ENCODE measurements at regions not wholly inside any gene's neighbourhood (a gene's known extent, or its start where the extent isn't known, plus 50 kb on each side); places are given as distances from the start of the nearest gene placed in this dataset.
"Not testable (repeated sequence)": the region's sequence is repeated elsewhere in the genome, so short reads cannot be mapped to it uniquely, and the experiment has no call there.

GRCh38 chr4:131316086-131316485 is 1833.0 kb upstream of the PCDH10 start:
- no peaks in the 10 kb centered on the region for H3K27me3 ChIP-seq (ENCODE audit: control insufficient read depth, insufficient read depth, low read length)
- H3K27ac ChIP-seq (ENCODE audit: low read depth, low read length), result no peak overlapping the region
- H3K9me3 ChIP-seq (ENCODE audit: control insufficient read depth, insufficient read depth, low read length), result no peaks in the 10 kb centered on the region
- DNase-seq (ENCODE audit: low read depth in 4 of 6, low spot score in 6 of 6), result no peak
- 100% methylated on average over 1 of the region's 3 CpGs for WGBS (ENCODE audit: insufficient coverage)
- no peak overlapping the region for H3K4me3 ChIP-seq (ENCODE audit: low read depth, low read length)
- no peaks in the 10 kb centered on the region for H3K36me3 ChIP-seq (ENCODE audit: control insufficient read depth, insufficient read depth, low read length)
- no peaks in the 10 kb centered on the region for H3K4me1 ChIP-seq (ENCODE audit: control insufficient read depth, insufficient read depth, low read length)

- DNase-seq (ENCODE audit: low read depth in 4 of 6, low spot score in 6 of 6), result no peak
- no peaks in the 10 kb centered on the region for H3K36me3 ChIP-seq (ENCODE audit: control insufficient read depth, insufficient read depth, low read length)
- H3K4me3 ChIP-seq (ENCODE audit: low read depth, low read length), result no peak overlapping the region
- no peaks in the 10 kb centered on the region for H3K4me1 ChIP-seq (ENCODE audit: control insufficient read depth, insufficient read depth, low read length)
- no peaks in the 10 kb centered on the region for H3K9me3 ChIP-seq (ENCODE audit: control insufficient read depth, insufficient read depth, low read length)
- no peaks in the 10 kb centered on the region for H3K27me3 ChIP-seq (ENCODE audit: control insufficient read depth, insufficient read depth, low read length)
- no peak overlapping the region for H3K27ac ChIP-seq (ENCODE audit: low read depth, low read length)
- no CpG with 5 or more reads among the region's 2 CpGs for WGBS (ENCODE audit: insufficient coverage)
Observed at GRCh38 chr4:131337936-131338335, 1811.2 kb upstream of the PCDH10 start.

- DNase-seq (ENCODE audit: low read depth in 4 of 6, low spot score in 6 of 6), result no peak
- Histone ChIP-seq H3K27me3 (ENCODE audit: control insufficient read depth, insufficient read depth, low read length) (no peaks in the 10 kb centered on the region), H3K4me1 (ENCODE audit: control insufficient read depth, insufficient read depth, low read length) (no peaks in the 10 kb centered on the region), H3K4me3 (ENCODE audit: low read depth, low read length) (no peak overlapping the region), H3K27ac (ENCODE audit: low read depth, low read length) (no peak overlapping the region), H3K9me3 (ENCODE audit: control insufficient read depth, insufficient read depth, low read length) (no peaks in the 10 kb centered on the region), H3K36me3 (ENCODE audit: control insufficient read depth, insufficient read depth, low read length) (no peaks in the 10 kb centered on the region)
- WGBS (ENCODE audit: insufficient coverage), result no CpG with 5 or more reads among the region's 2 CpGs
Observed at GRCh38 chr4:131339137-131339536, 1810.0 kb upstream of the PCDH10 start.

GRCh38 chr4:131344761-131345160 is 1804.3 kb upstream of the PCDH10 start:
- no peaks in the 10 kb centered on the region for H3K36me3 ChIP-seq (ENCODE audit: control insufficient read depth, insufficient read depth, low read length)
- no peak for DNase-seq (ENCODE audit: low read depth in 4 of 6, low spot score in 6 of 6)
- no peak overlapping the region for H3K27ac ChIP-seq (ENCODE audit: low read depth, low read length)
- no peak overlapping the region for H3K4me3 ChIP-seq (ENCODE audit: low read depth, low read length)
- no peaks in the 10 kb centered on the region for H3K27me3 ChIP-seq (ENCODE audit: control insufficient read depth, insufficient read depth, low read length)
- 88% methylated on average over 1 of the region's 2 CpGs for WGBS (ENCODE audit: insufficient coverage)
- H3K9me3 ChIP-seq (ENCODE audit: control insufficient read depth, insufficient read depth, low read length), result no peaks in the 10 kb centered on the region
- no peaks in the 10 kb centered on the region for H3K4me1 ChIP-seq (ENCODE audit: control insufficient read depth, insufficient read depth, low read length)

- H3K27ac ChIP-seq (ENCODE audit: low read depth, low read length), result no peak overlapping the region
- no peaks in the 10 kb centered on the region for H3K36me3 ChIP-seq (ENCODE audit: control insufficient read depth, insufficient read depth, low read length)
- no peak overlapping the region for H3K4me3 ChIP-seq (ENCODE audit: low read depth, low read length)
- no peaks in the 10 kb centered on the region for H3K4me1 ChIP-seq (ENCODE audit: control insufficient read depth, insufficient read depth, low read length)
- WGBS (ENCODE audit: insufficient coverage), result 100% methylated on average over 1 of the region's 2 CpGs
- H3K9me3 ChIP-seq (ENCODE audit: control insufficient read depth, insufficient read depth, low read length), result no peaks in the 10 kb centered on the region
- no peaks in the 10 kb centered on the region for H3K27me3 ChIP-seq (ENCODE audit: control insufficient read depth, insufficient read depth, low read length)
- no peak for DNase-seq (ENCODE audit: low read depth in 4 of 6, low spot score in 6 of 6)
Observed at GRCh38 chr4:131347816-131348215, 1801.3 kb upstream of the PCDH10 start.

GRCh38 chr4:131348263-131348662 is 1800.8 kb upstream of the PCDH10 start:
- Histone ChIP-seq H3K27me3 (ENCODE audit: control insufficient read depth, insufficient read depth, low read length) (no peaks in the 10 kb centered on the region), H3K36me3 (ENCODE audit: control insufficient read depth, insufficient read depth, low read length) (no peaks in the 10 kb centered on the region), H3K9me3 (ENCODE audit: control insufficient read depth, insufficient read depth, low read length) (no peaks in the 10 kb centered on the region), H3K4me3 (ENCODE audit: low read depth, low read length) (no peak overlapping the region), H3K4me1 (ENCODE audit: control insufficient read depth, insufficient read depth, low read length) (no peaks in the 10 kb centered on the region), H3K27ac (ENCODE audit: low read depth, low read length) (no peak overlapping the region)
- DNase-seq (ENCODE audit: low read depth in 4 of 6, low spot score in 6 of 6), result no peak
- WGBS (ENCODE audit: insufficient coverage), result 60% methylated on average over 1 of the region's 2 CpGs

- not testable (repeated sequence) for H3K4me1 ChIP-seq (ENCODE audit: control insufficient read depth, insufficient read depth, low read length); DNase-seq (ENCODE audit: low read depth in 4 of 6, low spot score in 6 of 6); H3K27ac ChIP-seq (ENCODE audit: low read depth, low read length); H3K36me3 ChIP-seq (ENCODE audit: control insufficient read depth, insufficient read depth, low read length); H3K27me3 ChIP-seq (ENCODE audit: control insufficient read depth, insufficient read depth, low read length); H3K9me3 ChIP-seq (ENCODE audit: control insufficient read depth, insufficient read depth, low read length); H3K4me3 ChIP-seq (ENCODE audit: low read depth, low read length)
- WGBS (ENCODE audit: insufficient coverage), result 92% methylated on average over 19 of the region's 19 CpGs
Observed at GRCh38 chr4:131352371-131352770, 1796.7 kb upstream of the PCDH10 start.

GRCh38 chr4:131366714-131367113 is 1782.4 kb upstream of the PCDH10 start:
- H3K27ac ChIP-seq (ENCODE audit: low read depth, low read length), result no peak overlapping the region
- no peaks in the 10 kb centered on the region for H3K36me3 ChIP-seq (ENCODE audit: control insufficient read depth, insufficient read depth, low read length)
- no peaks in the 10 kb centered on the region for H3K9me3 ChIP-seq (ENCODE audit: control insufficient read depth, insufficient read depth, low read length)
- H3K27me3 ChIP-seq (ENCODE audit: control insufficient read depth, insufficient read depth, low read length), result no peaks in the 10 kb centered on the region
- 100% methylated on average over 2 of the region's 3 CpGs for WGBS (ENCODE audit: insufficient coverage)
- H3K4me3 ChIP-seq (ENCODE audit: low read depth, low read length), result no peak overlapping the region
- DNase-seq (ENCODE audit: low read depth in 4 of 6, low spot score in 6 of 6), result no peak
- no peaks in the 10 kb centered on the region for H3K4me1 ChIP-seq (ENCODE audit: control insufficient read depth, insufficient read depth, low read length)

- no peak overlapping the region for H3K27ac ChIP-seq (ENCODE audit: low read depth, low read length)
- no peaks in the 10 kb centered on the region for H3K27me3 ChIP-seq (ENCODE audit: control insufficient read depth, insufficient read depth, low read length)
- no CpG with 5 or more reads among the region's 2 CpGs for WGBS (ENCODE audit: insufficient coverage)
- no peaks in the 10 kb centered on the region for H3K9me3 ChIP-seq (ENCODE audit: control insufficient read depth, insufficient read depth, low read length)
- no peaks in the 10 kb centered on the region for H3K36me3 ChIP-seq (ENCODE audit: control insufficient read depth, insufficient read depth, low read length)
- no peak overlapping the region for H3K4me3 ChIP-seq (ENCODE audit: low read depth, low read length)
- no peaks in the 10 kb centered on the region for H3K4me1 ChIP-seq (ENCODE audit: control insufficient read depth, insufficient read depth, low read length)
- DNase-seq (ENCODE audit: low read depth in 4 of 6, low spot score in 6 of 6), result no peak
Observed at GRCh38 chr4:131367441-131367840, 1781.7 kb upstream of the PCDH10 start.

GRCh38 chr4:131370846-131371245 is 1778.2 kb upstream of the PCDH10 start:
- no peaks in the 10 kb centered on the region for H3K9me3 ChIP-seq (ENCODE audit: control insufficient read depth, insufficient read depth, low read length)
- no peaks in the 10 kb centered on the region for H3K4me1 ChIP-seq (ENCODE audit: control insufficient read depth, insufficient read depth, low read length)
- H3K36me3 ChIP-seq (ENCODE audit: control insufficient read depth, insufficient read depth, low read length), result no peaks in the 10 kb centered on the region
- no peak overlapping the region for H3K27ac ChIP-seq (ENCODE audit: low read depth, low read length)
- no peak overlapping the region for H3K4me3 ChIP-seq (ENCODE audit: low read depth, low read length)
- no peaks in the 10 kb centered on the region for H3K27me3 ChIP-seq (ENCODE audit: control insufficient read depth, insufficient read depth, low read length)
- DNase-seq (ENCODE audit: low read depth in 4 of 6, low spot score in 6 of 6), result peak in 1 of 6 donors; percentile 44

Data from spinal cord (tissue), 9 donors.